SK-N-MC (cell line): ENCODE measurements at regions not wholly inside any gene's neighbourhood (a gene's known extent, or its start where the extent isn't known, plus 50 kb on each side); places are given as distances from the start of the nearest gene placed in this dataset.

Experiments used
- EZH2 ChIP-seq: fragments of 200-600 bp; sonication (generic); IDR thresholded peaks from one replicate; pipeline ENCODE4 v1.6.1; 2017; ENCODE audit warnings: antibody characterized with exemption
- POLR2AphosphoS5 ChIP-seq: IDR thresholded peaks from 2 replicates; pipeline ENCODE4 v1.6.1; 2012; ENCODE audit warnings: mild to moderate bottlenecking, low read depth, low read length, borderline replicate concordance

DNA sequence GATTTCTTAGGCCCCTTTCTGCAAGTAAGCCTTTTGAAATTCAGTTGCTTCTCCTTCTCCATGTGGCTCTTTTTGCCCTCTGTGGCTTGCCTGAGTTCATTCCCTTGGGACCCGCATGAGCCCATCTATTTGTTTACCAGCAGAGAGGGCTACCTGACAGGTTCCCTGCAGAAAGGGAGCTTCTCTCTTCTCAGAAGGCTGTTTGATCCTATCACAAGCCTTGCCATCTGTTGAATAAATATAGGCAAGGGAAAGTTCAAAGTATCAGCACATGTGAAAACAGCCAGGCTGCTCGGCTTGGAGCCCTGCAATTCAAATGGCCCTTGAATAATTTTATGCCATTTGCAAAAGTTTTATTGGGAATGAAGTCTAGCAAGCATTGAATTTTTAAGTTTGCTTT, 720.2 kb upstream of the FZD8 start:
- no peak for TF ChIP-seq EZH2
- TF ChIP-seq POLR2AphosphoS5: no peak
